CD4-positive, alpha-beta T cell treated with Interleukin-17A for 4 hours (primary cell): ENCODE measurements at regions not wholly inside any gene's neighbourhood (a gene's known extent, or its start where the extent isn't known, plus 50 kb on each side); places are given as distances from the start of the nearest gene placed in this dataset.

Experiments
- DNase-seq: peaks from one replicate; pipeline ENCODE4 v3.0.0-alpha.2; 2020; ENCODE audit warnings: mixed read lengths

DNA sequence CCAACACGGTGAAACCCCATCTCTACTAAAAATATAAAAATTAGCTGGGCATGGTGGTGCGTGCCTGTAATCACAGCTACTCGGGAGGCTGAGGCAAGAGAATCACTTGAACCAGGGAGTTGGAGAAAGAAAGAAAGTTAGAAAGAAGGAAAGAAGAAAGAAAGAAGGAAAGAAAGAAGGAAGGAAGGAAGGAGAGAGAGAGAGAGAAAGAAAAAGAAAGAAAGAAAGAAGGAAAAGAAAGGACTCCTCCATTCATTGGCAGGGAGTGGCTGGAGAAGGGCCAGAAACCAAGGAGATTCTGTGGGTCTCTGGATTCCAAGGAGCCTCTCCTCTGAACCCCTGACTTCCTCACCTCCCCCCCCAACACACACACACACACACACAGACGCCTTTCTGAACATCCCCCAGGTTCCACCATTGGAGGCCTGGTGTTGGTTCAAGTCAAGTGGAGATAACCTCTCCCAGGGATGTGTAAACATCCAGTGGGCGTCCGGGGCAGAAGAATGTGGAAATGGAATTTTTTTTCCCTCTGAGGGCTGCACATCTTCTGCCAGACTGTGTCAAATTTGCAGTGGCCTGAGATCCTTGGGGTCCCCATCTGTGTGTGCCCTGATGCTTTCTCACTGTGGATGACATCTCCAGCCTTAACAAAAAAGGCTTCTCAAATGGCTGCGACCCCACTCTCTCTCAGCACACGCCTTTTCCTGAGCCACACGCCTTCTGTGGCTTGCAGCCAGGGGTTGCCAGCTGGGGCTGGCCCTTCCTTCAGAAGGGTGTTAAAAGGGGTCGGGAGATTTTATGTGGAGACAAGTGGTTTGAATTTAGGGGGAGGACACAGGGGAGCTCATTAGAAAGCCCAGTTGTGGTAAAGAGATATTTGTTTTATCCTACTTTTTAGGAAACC lies 109.3 kb upstream of the HAND1 start:
- DNase-seq: no peak

DNA sequence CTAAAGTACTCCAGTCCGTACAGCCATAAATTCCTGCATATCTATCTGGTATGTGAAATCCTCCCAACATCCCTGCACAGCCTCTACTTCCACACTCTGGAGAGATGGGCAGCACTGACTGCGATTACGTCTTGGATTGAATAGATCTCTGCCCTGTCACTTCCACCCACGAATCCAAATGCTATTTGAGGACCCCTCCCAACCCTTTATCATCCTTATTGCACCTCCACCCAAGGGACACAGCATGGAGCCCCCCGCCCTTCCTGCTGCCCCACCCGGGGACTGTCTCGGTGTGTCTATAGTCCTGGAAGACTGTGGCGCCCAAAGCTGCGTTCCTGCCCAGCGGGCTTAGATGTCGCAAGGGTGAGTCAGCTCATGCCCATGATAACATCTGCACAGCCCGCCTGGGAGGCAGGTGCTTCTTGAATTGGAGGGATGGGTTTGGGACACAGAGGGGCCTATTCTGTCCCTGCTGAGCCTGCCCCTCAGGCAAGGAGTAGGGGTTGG lies 105.7 kb upstream of the HAND1 start:
- no peak for DNase-seq

DNA sequence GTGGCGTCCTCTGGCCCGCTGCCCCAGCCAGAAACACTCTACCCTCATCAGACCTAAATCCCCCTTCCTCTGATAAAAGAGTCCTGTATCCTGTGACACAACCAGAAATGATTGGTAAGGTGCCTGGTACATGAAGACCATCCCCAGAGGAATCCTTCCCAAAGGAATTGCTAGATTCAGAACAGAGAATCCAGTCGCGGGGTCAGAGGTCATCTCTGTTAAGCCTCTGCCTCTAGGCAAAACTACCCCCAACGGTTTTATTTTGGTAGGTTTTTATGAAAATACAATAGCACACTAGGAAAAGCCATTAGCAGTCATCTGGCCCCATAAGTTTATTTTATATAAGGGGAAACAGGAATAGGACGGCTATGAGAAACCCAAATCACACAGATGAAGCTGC lies 102.4 kb upstream of the HAND1 start:
- no peak for DNase-seq

DNA sequence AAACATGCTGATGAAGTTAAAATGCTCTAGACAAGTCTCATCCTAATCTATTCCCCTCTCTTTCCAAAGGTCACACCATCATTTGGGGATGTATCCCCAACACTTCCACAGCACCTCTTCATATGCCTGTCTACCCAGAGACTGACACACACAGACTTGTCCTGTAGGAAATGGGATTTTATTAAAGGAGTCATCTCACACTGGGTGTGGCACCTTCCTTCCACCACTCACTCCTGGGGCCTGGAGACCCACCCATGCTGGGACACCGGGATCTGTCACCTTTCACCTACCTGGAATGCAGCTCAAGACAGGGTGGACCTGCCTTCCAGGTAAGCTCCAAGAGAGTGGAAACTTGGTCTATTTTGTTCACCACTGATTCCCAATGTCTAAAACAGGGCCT lies 99.4 kb upstream of the HAND1 start:
- no peak for DNase-seq

DNA sequence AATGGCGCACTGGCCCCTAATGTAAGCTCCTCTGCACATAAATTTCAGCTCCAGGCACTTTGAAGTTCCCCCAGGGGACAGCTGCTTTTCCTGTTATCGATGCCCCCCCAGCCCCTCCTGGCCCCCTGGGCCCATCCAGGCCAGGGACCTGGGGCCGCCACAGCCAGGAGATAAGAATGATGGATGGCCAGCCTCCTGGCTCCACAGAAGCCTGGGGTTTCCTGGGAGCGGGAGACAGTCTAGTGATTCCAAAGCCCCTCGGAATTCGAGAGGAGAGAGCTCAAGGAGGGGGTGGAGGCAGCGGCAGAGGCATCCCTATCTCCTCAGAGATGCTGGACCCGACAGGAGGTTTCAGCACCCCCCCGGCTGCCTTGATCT lies 98.4 kb upstream of the HAND1 start:
- DNase-seq: no peak

DNA sequence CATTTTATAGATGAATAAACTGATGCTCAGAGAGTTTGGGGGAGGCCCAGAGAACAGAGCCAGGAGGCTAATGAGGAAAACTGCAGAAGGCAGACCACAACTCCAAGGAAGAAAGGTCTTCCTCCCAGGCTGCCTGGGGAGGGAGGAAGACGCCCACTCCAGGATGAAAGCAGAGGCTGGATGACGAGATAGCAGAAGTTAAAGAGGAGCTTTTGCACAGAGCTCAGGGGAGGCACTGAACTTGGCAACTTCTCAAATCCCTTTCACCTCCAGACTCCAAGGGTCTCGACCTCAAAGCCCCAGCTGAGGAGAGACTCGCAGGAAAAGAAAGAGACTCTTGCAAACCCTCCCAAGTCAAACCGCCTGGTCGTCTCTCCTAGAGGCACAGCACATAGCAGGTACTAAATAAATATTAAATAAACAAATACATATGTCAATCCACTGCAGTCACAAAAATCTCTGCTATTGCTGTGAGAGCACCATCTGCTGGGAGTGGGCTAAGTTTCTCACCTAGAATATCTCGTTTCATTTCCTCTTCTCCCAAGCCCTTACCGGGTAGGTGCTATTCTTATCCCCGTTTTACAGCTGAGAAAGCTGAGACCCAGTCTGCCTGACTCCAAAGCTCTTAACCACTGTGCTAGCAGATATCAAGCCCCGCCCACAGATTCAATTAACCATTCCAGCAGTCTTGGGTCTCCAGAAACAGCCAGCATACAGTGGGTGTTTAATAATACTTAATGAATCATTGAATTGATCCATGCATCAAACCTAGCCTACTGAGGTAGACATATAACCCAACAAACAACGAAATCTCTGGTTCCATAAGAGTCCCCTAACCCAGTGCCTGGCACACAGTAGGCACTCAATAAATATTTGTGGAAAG lies 97.8 kb upstream of the HAND1 start:
- no peak for DNase-seq

DNA sequence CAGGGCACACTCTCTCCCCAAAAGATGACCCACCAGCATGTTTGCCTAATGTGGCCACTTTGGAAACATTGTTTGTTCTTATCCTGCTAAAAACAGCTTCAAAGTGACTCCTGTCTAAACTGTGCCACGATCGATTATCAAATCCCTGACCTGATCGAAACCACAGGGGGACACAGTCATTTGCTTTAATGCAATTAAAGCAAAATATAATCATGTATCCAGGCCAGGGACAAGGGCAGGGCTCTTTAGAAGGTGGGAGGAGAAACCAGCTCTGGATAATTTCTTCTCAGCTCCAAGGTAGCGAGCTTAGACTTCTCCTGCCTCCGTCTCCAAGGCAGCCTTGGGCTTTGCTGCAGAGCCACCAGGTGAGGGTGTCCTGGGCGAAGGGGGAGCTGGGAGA lies 95.0 kb upstream of the HAND1 start:
- no peak for DNase-seq

DNA sequence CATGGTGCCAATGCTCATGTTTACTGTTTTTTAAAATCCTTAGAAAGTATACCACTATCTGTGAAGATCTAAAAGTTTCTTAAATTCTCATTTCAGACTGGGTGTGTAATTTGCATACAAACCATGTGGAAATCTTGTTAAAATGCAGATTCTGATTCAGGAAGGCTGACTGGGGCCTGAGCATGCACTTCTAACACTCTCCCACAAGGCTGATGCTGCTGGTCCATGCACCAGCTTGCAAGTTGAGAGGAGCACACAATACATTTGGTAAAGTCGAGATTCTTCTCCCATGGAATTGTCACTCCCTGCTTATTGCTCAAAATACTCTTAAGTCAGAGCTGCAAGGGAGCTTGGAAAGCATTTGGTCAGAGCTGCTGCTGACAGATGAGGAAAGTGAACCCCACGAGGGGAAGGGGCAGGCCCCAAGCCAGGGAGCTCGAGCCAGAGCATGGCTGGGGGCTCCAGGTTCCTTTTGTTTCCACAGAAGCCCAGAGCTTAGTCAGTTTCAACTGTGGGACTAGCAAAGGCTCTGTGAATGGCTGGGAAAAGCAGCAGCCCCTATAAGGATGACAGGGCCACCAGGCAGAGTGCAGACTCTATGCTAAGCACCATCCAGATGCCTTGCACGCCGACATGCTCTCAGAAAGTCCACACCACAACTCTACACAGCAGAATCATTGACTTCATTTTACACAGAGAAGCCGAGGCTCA lies 93.5 kb upstream of the HAND1 start:
- DNase-seq: no peak

DNA sequence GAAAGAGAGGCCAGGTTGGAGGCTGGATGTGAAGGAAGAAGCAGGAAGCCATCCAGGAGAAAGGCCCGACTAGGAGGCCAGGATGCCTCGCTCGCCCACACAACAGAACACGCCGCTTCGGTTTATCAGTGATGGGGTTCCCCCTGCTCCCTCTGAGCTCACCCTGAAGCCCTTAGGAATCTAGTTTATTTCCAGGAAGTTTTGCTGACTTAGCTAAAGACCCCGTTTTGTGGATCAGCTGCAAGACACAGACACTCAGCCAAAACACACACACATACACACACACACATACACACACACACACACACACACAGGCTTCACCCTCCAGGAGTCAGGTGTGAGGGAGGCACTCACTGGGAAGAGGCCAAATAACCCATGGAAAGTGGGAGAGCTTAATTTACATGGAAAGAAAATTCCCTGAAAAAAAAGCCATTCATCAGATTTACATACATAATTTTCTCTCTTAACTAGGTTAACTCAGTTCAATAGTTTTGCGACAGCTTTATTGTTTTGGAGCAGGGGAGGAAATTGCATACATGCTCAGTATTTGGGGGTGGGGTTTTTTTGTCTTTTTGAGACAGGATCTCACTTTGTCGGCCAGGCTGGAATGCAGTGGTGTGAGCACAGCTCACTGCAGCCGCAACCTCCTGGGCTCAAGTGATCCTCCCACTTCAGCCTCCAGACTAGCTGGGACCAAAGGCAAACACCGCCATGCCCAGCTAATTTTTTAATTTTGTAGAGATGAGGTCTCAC lies 92.7 kb upstream of the HAND1 start:
- no peak for DNase-seq

DNA sequence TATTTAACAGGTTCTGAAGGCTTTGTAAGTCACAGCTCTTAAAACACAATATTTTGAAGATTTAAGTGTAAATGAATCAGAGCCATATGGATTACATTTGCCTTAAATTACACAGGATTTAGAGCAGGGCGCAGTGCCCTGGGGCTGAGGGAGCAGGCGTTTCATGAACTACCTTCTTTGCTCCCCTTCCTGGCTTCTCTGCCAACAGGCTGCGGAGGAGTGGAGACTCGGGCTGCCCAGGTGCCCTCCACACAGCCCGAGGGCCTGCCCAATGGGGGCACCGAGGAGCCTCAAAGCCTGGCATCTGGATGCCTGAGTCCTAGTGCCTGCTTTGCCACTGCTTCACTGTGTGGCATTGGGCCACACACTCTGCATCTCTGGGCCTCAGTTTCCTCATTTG lies 90.6 kb upstream of the HAND1 start:
- no peak for DNase-seq

DNA sequence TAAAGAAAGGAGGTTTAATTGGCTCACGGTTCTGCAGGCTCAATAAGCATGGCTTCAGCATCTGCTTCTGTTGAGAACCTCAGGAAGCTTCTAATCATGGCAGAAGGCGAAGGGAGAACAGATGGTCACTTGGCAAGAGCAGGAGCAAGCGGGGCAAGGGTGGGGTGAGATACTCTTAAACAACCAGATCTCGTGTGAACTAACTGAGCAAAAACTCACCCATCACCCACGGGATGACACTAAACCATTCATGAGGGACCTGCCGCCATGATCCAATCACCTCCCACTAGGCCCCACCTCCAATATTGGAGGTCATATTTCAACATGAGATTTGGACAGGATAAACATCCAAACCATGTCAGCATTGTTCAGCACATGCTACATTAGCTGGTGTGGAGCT lies 89.1 kb upstream of the HAND1 start:
- no peak for DNase-seq

DNA sequence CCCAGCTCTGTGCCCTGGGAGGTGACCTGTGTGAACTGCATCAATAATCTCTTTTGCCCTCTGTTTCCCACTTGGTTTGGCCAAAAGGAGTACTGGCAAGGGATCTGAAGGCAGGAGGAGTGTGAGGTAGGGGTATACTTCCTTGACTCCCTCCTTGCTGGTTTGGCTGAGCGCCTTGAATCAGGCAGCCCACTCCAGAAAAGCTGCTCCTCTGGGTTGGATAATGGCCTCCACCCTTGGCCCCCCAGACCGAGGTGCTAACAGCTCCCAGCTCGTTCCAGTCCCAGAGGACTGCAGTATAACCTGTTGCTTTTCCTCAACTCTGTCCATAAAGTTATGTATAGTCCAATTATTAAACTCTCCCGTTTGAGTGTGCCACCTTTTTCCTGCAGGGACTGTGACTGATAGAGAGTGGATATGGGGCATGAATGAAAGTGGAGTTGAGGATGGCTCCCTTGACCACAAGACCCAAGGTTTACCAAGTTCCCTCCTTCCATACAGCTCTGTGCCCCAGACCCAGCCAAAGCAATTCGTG lies 88.2 kb upstream of the HAND1 start:
- DNase-seq: no peak

DNA sequence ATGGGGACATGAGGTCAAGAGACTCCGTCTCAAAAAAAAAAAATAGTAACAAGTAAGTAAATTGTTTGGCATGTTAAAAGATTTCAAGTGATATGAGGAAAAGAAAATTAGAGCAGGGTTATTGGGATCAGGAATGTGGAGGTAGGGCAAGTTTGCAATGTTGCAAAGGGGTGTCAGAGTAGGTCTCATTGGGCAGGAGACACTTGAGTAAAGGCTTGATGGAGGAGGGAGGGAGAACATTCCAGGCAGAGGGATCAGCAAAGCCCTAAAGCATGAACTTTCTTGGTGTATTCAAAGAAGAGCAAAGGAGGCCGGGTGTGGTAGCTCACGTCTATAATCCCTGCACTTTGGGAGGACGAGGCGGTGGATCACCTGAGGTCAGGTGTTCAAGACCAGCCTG lies 87.1 kb upstream of the HAND1 start:
- no peak for DNase-seq

DNA sequence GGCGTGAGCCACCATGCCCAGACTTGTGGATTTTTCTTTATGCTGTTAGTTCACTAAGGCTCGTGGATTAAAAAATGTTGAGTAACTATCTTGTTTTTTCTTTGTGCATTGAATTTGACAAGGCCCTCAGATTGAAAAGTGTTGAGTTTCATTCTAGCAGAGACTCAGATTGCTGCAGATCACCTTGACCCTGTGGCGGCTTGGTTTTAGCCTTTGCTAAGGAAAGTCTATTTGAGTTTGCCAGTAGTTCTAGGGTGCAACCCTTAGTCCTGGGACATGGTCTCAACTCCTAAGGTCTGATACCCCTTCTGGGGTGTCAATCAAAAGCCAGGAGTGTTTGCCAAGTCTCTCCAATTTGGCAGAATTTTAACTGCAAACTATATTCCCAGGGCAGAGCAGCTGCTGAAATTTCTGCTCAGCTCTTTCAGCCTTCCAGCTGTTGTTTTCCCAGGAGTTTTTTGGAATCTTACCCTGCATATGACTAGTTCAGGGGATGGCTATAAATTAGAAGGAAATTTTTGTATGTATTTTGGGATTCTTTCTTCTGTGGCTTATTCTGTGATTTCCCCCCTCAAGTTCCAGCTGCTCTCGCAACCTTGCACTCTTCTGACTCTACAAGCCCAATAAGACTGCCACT lies 84.3 kb upstream of the HAND1 start:
- no peak for DNase-seq

DNA sequence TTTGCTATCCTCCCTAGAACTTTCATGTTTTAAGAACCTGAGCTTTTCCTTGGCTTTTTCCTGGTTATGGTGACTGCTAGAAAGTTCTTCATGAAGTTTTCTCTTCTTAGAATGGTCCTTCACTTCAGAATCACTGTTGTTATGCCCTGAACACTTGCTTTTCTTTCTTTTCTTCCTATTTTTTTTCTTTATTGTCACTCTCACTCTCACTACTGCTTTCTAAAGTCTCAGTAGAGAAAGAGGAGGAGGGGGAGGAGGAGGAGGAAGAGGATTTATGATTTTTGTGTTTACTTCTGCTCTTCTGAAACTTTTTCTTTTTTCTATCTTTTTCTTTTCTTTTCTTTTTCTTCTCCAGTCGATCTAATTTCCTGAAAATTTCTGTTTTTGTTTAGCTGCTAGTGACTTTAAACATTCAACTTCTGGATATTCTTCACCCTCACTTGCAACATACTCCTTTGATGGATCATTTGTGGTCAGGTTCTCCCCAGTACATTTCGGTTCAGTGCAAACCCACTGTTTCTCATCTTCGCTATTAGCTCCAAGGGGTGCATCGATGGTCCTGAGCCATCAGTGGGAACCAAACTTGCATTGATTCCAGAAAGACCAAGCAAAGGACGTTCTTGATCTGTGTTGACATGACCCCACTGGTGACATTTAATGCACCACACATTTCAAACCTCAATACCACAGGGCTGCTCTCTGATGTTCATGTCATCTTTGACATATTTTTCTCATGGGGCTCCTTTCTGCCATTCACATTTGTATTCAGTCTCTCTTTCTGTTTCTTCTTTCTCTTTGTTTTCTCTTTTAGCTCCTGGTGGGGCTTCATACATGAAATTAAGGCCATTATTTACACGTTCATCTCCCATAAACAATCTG lies 81.6 kb upstream of the HAND1 start:
- DNase-seq: no peak

DNA sequence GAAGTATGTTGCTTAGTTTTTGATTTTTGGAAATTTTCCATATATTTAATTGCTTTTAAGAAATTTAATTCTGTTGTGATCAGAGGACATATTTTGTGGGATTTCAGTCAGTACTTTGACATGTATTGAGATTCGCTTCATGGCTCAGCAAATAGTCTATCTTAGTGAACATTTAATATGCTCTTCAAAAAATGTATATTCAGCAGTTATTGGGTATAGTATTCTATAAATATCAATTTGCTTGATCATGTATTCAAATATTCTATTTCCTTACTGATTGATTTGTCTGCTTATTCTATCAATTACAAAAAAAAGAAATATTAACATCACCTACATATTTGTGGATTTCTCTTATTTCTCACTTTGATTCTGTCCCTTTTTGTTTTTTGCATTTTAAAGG lies 79.5 kb upstream of the HAND1 start:
- DNase-seq: no peak

DNA sequence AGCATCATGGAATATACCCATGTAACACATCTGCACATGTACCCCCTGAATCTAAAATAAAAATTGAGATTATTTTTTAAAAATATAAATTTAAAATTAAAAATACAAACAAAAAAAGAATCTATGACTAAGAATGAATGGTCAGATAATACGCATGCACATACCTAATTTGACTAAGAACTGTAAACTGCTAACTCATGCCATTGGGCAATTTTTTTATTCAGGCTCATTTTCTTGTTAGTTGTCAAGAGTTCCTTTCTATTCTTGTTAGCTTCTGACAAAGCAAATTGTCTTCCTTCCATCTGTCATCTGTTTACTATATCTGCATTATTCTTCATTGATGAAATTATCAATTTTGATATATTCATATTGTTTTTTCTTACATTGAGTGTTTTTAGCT lies 69.5 kb upstream of the HAND1 start:
- DNase-seq: no peak

DNA sequence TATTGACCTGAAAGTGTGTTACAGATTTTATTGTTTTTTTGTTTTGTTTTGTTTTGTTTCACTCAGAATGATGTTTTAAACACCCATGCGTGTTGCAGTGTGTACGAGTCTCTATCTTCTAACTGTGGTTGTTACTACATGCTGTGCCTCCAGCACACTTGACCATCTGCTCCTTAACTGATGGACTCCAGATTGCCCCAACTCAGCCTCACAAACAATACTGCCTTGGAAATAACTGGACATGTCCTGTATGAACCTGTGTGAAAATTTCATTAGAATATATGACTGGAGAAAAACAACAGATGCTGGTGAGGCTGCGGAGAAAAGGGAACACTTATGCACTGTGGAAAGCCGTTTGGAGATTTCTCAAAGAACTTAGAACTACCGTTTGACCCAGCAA lies 68.7 kb upstream of the HAND1 start:
- DNase-seq: no peak

DNA sequence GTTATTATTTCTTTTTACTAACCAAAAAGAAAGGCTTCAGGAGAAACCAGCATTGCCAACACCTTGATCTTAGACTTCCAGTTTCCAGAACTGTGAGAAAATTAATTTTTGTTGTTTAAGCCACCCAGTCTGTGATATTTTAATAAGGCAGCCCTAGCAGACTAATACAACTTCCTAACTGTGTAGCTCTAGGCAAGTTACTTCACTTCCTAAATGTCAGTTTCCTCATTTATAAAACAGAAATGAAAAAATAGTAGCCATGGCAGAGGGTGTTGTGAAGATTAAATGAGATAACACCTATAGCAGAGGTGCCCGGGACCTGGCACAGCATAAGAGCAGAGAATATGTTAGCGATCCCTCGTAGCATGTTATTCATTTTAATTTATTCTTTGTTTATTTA lies 66.6 kb upstream of the HAND1 start:
- no peak for DNase-seq

DNA sequence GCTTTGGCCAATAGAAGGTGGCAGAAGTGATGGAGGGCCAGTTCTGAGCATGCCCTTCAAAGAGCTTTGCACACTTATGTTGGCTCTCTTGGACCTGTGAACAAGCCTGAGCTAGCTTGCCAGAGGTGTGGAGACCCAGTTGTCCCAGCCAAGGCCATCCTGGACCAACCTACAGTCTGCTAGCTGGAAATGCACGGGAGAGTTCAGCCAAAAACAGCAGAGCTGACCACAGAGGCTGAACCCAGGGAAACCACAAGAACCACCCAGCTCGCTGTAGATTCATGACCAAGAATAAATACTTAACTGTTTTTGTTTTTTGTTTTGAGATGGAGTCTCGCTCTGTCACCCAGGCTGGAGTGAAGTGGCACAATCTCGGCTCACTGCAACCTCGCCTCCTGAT lies 65.4 kb upstream of the HAND1 start:
- DNase-seq: no peak

DNA sequence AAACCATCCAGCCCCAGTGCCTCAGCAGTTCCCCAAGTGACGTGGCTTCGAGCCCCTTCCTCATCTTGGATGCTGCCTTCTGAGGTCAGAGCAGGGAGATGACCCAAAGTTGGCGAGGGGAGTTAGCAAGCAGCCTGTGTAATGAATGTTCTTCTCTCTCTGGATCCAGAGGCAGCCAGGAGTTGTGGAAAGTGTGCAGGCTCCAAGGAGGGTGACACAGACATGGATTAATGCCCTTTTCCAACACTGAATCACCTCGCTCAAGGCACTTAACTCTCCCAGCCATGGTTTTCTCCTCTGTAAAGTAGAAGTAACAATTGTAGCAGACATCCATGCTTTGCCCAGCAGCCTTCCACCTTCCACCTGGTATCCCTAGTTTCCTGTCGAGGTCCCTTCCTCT lies 64.6 kb upstream of the HAND1 start:
- no peak for DNase-seq
